NCI-H146 (cell line): ENCODE measurements at regions not wholly inside any gene's neighbourhood (a gene's known extent, or its start where the extent isn't known, plus 50 kb on each side); places are given as distances from the start of the nearest gene placed in this dataset.

Source experiments
- DNase-seq: peaks from one replicate; lab custom pipeline; 2025; lab: John Stamatoyannopoulos, UW

- DNase-seq = no peak
Observed at GRCh38 chr21:16644685-16645084, 868.2 kb upstream of the CXADR start.

GRCh38 chr21:16650714-16651366, 862.0 kb upstream of the CXADR start:
- DNase-seq = no peak

DNA sequence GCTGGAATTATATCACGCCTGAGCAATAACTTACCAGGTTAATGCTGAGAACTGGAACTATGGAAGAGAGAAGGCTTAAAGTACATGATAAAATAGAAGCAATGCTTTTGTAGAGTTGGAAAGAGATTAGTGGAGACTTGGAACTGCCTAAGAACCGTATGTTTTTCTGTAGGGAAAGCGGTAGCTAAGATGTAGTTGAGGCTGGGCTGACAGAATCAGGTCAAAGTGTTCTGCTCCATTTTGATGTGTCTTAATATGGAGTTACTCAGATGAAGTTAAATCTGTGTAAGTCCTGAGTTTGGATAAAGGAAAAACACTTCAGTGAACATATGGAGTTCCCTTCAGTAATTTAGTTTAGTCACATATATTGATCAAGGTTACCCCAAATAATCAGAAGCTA, 860.9 kb upstream of the CXADR start:
- no peak for DNase-seq

- no peak for DNase-seq
Observed at GRCh38 chr21:16663436-16663835, 849.4 kb upstream of the CXADR start.

GRCh38 chr21:16667395-16667794, 845.4 kb upstream of the CXADR start:
- DNase-seq = no peak

DNA sequence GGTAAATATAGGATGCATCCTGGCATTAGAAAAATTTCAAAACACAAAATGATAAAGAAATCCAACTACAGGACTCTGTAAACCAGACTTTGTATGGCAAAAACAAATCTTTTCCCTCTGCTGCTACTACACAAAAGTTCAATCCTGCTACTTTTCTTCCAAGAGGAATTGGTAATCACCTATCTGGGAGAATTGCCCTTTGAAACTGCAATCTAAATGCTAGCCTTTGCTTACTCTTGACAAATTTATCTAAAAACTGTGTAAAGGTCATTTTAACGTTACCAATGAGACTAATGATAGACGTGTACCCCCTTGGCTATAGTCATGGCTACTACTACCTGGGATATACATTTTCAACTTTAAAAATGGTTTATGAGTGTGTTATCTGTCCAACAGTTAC, 837.9 kb upstream of the CXADR start:
- no peak for DNase-seq

GRCh38 chr21:16676391-16676790, 836.5 kb upstream of the CXADR start:
- no peak for DNase-seq

- DNase-seq = no peak
Observed at GRCh38 chr21:16678429-16679160, 834.2 kb upstream of the CXADR start.

DNA sequence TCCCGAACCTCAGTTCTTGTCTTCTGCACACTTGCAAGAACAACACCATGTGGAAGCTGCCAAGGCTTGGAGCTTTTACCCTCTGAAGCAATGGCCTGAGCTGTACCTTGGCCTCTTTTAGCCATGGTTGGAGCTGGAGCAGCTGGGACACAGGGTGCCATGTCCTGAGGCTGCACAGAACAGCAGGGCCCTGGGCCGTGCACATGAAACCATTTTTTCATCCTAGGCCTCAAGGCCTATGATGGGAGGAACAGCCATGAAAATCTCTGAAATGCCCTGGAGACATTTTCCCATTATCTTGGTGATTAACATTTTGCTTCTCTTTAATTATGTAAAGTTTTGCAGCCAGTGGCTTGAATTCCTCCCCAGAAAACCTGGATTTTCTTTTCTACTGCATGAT, 817.8 kb upstream of the CXADR start:
- DNase-seq = no peak

DNA sequence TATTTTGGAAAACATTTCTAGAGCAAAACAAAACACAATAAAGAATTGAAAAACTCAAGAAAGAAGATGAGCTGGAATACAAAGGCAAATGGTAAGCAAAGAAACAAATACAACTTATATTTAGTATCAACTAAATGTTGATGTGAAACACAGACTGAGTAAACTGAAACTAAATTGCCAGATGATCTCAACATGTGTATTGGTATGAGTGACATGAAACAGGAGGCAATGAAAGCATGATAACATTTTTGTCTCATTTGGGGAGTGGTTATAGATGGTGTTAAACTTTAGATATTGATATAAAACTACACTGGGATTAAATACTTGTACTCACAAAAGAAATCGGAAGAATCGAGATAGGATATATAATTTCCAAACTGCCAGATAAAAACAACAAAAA, 805.6 kb upstream of the CXADR start:
- no peak for DNase-seq

- no peak for DNase-seq
Observed at GRCh38 chr21:16708101-16708835, 804.6 kb upstream of the CXADR start.

GRCh38 chr21:16709866-16710550, 802.8 kb upstream of the CXADR start:
- no peak for DNase-seq

DNA sequence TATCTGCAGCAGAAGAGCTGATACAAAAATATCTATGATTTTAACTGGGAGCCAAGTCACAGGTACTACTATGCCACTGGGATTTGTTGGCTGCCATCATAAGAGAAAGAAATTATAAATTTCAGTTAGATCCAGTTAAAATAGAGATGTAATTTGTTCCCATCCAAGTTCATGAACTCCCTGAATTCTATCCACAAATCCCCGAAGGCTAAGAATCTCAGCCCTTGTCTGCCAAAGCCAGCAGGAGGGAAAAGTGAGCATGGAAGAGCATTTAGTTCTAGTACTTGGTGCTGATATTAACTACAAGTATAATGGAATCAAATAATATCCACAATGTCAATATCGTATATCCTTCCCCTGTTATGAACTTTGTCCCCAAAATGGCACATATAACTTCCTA, 801.1 kb upstream of the CXADR start:
- DNase-seq = no peak

GRCh38 chr21:16713331-16714117, 799.3 kb upstream of the CXADR start:
- no peak for DNase-seq

DNA sequence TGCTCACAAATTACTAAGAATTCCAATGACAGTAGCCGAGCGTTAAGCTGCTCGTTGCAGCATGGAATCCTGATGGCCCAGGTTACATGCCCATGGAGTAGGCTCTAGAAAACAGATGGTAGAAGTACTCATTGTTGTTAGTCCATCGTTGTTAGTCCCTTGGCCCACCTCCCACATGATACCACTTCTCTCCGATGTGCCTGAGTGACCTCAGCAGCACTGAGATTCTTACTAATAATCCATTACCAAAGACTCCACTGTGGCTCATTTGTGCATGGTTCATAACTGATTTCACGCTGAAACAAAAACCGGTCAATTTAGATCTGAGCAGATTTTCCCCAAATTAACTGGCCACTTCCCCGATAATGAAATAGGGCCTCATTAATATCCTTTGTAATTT, 772.3 kb upstream of the CXADR start:
- no peak for DNase-seq

- DNase-seq = no peak
Observed at GRCh38 chr21:16741141-16741665, 771.6 kb upstream of the CXADR start.

- DNase-seq = no peak
Observed at GRCh38 chr21:16742131-16742641, 770.7 kb upstream of the CXADR start.

DNA sequence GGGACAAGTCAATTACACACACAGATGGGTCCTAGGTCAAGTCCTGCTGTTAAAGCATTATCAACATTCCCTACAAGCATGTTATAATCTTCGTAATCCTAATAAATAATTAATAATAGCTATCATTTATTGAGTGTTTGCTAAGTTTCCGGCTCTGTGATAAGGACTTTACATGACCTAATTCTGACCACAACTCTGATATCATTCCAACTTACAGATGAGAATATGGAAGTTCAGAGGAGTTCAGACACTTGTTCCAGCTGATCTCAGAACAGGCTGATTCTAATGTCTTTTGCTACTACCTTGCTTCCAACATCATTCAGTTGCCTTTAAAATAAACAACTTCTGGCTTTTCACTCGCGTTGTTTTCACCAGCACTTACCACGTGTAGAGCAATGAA, 770.1 kb upstream of the CXADR start:
- DNase-seq = no peak

DNA sequence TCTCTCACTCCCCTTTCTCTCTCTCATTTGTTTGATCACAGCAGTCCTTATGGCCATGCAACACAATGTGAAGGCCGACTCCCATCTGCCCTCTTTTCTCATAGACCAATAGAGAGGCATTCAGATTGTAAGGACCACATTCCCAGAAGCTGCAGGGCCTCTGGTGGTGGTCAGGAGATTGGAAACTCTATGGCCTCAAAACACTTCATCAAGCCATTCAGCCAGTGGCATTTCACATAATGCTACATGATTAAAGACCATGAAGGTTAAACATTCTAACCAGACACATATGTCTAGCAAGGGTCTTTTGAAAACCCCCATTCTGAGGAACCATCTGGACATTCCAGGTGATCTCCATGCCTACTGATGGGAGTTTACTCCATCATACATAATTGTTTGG, 769.5 kb upstream of the CXADR start:
- no peak for DNase-seq

DNA sequence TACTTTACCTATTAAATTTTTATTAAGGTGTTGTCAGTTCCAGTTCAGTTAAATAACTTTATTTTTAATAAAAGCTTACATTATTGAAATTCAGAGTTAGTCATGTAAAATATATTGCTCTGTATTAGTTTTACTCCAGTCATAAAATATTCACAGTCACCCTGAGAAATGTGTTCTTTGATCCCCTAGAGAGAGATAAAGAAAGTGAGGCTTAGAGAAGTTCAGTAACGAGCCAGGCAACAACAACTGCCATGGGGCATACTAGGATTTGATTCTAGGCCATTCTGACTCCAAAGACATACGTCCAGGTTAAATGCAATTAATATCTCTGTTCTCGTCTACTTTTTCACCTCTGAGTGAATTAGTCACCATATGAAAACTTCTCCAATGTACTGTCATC, 761.9 kb upstream of the CXADR start:
- no peak for DNase-seq

GRCh38 chr21:16751695-16752474, 761.0 kb upstream of the CXADR start:
- DNase-seq = no peak
